ENCODE measurements at regions not wholly inside any gene's neighbourhood (a gene's known extent, or its start where the extent isn't known, plus 50 kb on each side); places are given as distances from the start of the nearest gene placed in this dataset.

DNA sequence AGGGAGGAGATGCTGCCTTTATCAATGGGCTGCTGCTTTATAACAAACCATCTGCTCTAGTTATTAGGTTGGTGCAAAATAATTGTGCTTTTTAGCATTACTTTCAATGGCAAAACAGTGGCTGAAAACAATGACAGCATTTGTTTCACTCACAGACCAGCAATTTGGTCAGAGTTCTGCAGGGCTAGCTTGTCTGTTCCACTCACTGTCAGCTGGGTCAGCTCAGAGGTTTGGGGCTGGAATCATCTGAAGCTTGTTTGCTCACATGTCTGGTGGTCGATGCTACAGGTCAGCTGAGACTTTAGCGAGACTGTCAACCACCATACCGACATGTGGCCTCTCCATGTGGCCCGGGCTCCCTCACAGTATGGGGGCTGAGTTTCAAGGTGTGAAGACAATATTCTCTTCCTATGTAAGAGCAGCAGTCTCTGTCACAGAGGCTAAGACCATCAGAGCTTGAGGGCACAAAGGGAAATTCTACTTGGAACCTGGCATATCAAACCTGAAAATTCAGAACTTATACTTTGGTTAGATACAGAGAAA is 81.3 kb upstream of the LIMCH1 start:
- FAIRE-seq (no peak), DNase-seq (ENCODE audit: insufficient read length, low spot score) (no peak)
- no peak for TF ChIP-seq POLR2A (IDR thresholded peaks at IDR 0.05; ENCODE audit: low read depth, low read length)

DNA sequence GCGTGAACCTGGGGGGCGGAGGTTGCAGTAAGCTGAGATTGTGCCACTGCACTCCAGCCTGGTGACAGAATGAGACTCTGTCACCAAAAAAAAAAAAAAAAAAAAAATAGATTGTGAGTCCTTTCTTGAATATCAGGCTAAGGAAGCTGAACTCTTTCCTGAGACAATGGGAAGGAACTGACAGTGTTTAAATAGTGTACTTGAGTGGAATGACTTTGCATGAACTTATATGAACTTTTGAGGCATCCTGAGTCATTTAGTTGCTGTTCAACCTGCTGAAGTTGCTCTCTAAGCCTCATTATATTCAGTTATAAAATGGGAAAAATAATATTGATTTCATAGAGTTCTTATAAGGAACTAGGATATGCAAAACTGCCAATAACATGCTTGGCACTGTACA is 79.3 kb upstream of the LIMCH1 start:
- DNase-seq (ENCODE audit: insufficient read length, low spot score) (no peak), FAIRE-seq (no peak)
- no peak for TF ChIP-seq POLR2A (IDR thresholded peaks at IDR 0.05; ENCODE audit: low read depth, low read length)

DNA sequence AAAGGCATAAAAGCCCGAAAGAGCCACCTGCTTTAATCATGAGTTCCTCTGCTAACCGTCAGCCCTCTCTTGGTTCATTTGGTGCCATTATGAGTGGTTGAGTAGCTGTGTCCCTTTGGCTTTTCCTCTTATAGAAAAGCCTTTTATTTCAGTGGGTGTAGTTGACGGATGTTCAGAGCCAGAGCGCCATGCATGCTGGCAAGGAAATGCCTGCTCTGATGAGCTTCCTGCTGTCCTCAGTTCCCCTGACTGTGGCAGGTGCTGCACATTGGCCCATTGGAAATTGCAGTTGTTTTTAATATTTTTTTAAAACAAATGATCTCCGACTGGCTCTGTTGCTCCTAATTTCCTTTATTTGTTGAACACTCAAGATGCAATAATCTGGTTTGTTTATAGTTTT is 77.3 kb upstream of the LIMCH1 start:
- FAIRE-seq (no peak), DNase-seq (ENCODE audit: insufficient read length, low spot score) (no peak)
- TF ChIP-seq POLR2A (IDR thresholded peaks at IDR 0.05; ENCODE audit: low read depth, low read length), result no peak

DNA sequence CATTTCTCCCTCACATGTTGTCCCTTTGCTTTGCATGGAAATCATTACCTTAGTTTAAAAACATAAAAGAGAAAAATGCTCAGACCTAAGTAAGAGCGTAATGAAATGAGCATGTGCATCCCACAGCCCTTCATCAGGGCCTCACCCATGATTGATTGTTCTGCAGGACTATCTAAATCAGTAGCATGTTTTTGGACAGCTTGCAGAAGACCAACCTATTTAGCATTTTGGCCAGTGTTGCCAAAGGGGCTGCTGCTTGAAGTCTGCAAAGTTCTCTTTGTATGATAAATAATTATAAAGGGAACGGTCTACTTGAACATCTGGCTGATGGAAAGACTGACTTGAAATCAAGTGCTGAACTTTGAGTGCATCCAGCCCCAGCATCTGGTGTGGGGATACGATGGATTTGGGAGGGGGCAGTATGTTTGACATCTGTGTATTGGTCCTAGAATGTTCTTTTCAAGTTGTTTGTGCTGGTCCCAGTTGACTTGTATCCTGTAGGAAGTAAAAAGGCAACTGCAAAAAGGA is 76.1 kb upstream of the LIMCH1 start:
- no peak for DNase-seq (ENCODE audit: insufficient read length, low spot score)
- FAIRE-seq, result no peak
- TF ChIP-seq POLR2A (IDR thresholded peaks at IDR 0.05; ENCODE audit: low read depth, low read length), result no peak

DNA sequence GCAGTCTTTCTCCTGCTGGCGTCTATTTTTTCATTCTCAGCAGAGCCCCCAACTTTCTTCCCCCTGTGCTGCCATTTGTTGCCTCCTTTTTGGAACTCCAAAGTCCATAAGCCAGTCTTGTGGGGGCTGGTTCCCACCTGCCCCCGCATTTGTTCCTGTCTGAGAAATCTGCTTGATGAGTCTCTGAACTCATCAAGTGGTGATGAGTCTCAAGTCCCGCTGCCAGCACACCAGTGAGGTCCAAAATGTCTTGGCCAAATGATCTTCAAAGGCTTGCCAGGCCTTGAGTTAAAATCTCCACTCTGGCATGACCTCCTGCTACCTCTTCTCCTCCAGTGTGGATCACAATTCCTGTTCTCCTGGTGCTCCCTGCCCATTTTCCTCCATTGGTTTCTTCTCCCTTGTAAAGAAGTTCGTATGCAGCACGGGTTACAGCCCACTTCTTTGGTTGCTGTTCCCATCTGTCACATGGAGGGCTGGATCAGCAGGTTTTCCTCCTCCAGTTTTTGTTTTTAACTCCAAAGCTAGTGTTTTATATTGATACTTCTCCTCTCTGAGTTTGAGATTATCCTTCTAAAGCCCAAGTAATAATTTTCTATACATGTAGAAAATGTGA is 72.7 kb upstream of the LIMCH1 start:
- no peak for DNase-seq (ENCODE audit: insufficient read length, low spot score)
- no peak for TF ChIP-seq POLR2A (IDR thresholded peaks at IDR 0.05; ENCODE audit: low read depth, low read length)
- no peak for FAIRE-seq

DNA sequence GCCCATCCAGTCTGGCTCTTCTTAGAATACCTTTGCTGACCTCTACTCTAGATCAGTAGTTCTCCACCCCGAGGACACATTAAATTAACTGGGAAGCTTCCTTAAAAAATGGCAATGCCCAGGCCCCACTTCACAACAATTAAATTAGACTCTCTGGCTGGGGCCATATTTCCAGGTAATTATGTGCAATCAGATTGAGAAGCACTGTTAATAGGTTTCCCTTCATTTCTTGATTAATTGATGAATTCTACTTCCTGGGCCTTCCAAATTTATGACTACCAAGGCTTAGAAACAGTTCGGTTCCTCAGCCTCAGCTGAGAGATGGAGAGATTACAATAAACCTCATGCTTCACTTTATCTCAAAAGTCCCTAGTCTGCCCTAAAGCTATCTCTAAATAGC is 71.7 kb upstream of the LIMCH1 start:
- FAIRE-seq (no peak), DNase-seq (ENCODE audit: insufficient read length, low spot score) (no peak)
- no peak for TF ChIP-seq POLR2A (IDR thresholded peaks at IDR 0.05; ENCODE audit: low read depth, low read length)

DNA sequence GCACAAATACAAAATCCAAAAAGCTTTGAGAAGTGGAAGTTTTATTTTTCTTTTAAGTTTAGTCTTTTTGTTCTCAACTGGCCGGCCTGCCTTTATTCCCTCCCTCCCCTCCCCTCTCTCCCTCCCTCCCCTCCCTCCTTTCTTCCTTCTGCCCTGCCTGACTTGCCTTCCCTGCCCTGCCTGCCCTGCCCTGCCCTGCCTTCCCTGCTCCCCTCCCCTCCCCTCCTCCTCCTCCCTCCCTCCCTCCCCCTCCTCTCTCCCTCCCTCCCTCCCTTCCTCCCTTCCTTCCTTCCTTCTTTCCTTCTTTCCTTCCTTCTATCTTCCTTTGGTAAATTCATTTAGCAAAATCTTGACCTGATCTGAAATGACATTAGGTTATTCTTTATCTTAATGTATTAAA is 69.8 kb upstream of the LIMCH1 start:
- FAIRE-seq, result no peak
- no peak for DNase-seq (ENCODE audit: insufficient read length, low spot score)
- TF ChIP-seq POLR2A (IDR thresholded peaks at IDR 0.05; ENCODE audit: low read depth, low read length), result no peak

DNA sequence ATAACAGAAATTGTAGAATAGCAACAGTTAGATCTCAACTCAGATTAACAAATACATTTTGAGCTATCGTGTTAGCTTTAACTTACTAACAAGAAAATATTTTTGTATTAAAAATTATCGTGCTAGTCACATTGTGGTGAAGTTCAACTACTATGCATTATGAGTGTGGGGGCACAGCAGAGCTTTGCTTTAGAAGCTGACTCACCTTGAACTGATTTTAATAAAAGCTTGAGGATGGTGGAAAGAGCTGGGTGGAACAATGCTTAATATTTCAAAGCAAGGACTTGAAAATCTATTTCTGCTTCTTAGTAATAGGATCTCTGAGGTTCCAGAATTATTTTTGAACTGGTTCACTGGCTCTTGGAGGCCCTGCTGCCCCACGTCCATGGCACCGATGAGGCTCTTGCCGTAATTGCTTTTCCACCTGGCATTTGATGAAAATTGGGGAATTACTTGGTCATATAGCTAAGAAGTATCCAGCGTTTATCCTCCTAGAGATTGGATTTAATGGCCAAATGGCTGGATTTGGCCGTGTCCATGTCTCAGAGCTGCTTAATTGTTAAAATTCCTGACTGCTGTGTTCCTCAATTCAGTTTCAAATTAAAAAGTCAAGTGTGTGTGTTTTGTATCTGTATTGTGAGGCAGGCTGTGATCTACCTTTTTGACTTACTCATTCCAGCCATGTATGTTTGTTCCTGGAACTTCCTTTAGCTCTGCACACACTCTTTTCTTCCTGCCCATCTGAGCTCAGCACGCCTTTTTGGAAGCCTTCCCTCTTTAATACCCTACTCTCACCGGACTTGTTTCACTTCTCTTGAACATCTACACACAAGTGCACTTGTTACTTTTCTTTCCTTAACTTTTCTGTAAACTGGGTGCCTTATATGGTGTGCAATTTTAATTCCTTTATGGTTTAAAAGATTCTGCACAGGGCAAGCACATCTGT is 66.6 kb upstream of the LIMCH1 start:
- no peak for TF ChIP-seq POLR2A (IDR thresholded peaks at IDR 0.05; ENCODE audit: low read depth, low read length)
- FAIRE-seq, result no peak
- no peak for DNase-seq (ENCODE audit: insufficient read length, low spot score)

DNA sequence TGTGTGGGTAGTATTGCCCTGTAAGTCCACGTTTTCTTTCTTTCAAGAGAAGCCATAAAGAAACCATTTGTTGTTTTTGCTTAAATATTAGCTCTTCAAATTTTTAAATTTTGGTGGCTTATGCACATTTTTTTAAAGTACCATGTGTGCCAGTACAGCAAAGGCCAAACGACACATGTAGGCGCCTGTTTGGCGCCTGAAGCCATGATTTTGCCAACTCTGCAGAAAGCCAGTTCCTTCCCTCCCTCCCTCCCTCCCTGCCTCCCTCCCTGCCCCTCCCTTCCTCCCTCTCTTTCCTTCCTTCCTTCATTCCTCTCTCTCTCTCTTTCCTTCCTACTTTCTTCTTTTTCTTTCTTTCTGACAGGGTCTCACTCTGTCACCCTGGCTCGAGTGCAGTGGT is 65.9 kb upstream of the LIMCH1 start:
- no peak for TF ChIP-seq POLR2A (IDR thresholded peaks at IDR 0.05; ENCODE audit: low read depth, low read length)
- DNase-seq (ENCODE audit: insufficient read length, low spot score), result no peak
- FAIRE-seq, result no peak

DNA sequence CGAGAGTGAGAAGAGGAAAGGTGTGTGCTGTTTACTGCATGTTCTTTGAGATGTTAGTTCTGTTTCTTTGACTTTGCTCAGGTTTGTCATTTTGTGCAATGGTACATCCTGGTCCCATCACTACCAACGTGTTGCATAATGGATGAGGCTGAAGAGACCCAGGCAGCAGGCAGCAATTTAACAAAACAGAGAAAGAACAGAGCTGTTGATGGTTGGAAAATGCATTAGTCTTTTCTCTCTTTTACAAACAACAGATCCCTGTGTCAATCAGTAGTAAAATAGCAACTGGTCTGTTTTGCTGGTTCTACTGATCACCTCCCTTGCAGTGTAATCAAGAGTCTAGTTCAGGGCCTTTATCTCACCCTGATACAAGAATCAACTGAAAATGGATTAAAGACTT is 64.8 kb upstream of the LIMCH1 start:
- FAIRE-seq (no peak), DNase-seq (ENCODE audit: insufficient read length, low spot score) (no peak)

DNA sequence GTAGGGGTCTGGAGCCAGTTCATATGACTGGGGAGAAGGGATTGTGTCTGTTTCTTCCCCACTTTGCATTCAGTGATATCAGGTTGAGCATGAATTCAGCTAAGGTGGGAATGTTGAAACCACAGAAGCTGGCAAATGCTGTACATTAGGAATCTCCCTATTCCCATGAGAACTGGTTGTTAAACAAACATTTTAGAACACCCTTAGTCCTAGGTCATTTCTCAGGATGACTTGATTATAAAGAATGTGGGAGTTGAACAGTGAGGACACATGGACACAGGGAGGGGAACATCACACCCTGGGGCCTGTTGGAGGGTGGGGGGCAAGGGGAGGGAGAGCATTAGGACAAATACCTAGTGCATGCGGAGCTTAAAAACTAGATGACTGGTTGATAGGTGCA is 62.6 kb upstream of the LIMCH1 start:
- DNase-seq (ENCODE audit: insufficient read length, low spot score) (no peak), FAIRE-seq (no peak)
- TF ChIP-seq POLR2A (IDR thresholded peaks at IDR 0.05; ENCODE audit: low read depth, low read length), result no peak

More for the DNA sequence above, 64.8 kb upstream of the LIMCH1 start:
- no peak for TF ChIP-seq POLR2A (IDR thresholded peaks at IDR 0.05; ENCODE audit: low read depth, low read length)

DNA sequence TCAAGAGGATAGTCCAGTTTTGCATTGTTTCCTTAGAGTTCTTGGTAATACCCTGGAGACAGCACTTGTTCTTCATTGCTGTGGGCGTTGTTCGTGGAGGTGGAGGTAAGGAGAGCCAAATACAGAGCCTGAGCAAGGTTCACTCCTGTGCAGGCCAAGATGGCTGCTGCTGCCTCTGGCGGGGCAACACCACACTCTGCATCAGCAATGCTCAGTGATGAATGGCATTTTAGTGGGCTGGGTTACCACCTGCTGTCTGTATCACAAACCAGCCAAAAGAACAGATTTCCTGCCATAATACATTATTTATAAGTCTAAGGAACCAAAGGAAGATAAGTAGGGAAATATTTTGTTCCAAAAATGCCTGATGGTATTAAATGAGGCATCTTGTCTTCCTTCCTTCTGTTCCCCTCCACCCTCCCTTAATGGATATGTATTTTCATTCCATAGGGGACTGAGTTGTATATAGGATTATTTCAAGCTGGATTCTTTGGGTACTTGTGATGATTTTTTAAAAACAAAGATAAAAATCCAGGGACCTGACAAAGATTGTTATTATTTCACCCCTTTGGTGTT is 61.6 kb upstream of the LIMCH1 start:
- TF ChIP-seq POLR2A (IDR thresholded peaks at IDR 0.05; ENCODE audit: low read depth, low read length), result no peak
- DNase-seq (ENCODE audit: insufficient read length, low spot score), result no peak
- FAIRE-seq, result no peak

DNA sequence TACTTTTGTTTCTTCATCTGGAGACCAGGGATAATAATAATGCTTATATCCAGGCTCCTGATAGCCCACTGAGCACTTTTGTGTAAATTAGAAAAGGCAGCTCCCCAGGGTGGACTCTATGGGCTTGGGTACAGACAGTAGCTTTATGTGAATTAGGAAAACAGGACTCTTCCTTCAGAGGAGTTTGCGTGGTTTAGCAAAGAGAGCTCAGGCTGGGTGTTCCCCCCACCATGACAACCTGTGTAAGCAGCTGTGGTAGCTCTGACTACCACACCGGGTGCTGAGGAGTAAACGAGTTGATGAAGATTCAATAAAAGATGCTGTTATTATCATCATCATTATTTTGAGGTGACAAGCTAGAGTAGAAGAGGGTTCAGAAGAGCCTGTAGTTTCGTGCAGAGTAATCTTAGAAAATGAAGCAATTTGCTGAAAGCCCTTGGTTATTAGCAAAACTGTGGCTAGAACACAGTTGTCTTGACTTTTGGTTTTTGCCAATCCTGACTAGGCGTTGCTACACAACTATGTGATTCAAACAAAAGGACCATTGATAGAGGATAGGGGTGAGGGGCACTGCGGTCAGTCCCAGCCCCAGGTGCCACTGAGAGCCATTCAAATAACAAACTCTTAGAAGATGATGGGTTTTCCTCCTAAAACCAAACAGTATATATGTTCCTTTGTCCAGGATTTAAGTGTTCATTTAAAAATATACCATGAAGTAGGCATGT is 60.6 kb upstream of the LIMCH1 start:
- no peak for FAIRE-seq
- no peak for TF ChIP-seq POLR2A (IDR thresholded peaks at IDR 0.05; ENCODE audit: low read depth, low read length)
- no peak for DNase-seq (ENCODE audit: insufficient read length, low spot score)

DNA sequence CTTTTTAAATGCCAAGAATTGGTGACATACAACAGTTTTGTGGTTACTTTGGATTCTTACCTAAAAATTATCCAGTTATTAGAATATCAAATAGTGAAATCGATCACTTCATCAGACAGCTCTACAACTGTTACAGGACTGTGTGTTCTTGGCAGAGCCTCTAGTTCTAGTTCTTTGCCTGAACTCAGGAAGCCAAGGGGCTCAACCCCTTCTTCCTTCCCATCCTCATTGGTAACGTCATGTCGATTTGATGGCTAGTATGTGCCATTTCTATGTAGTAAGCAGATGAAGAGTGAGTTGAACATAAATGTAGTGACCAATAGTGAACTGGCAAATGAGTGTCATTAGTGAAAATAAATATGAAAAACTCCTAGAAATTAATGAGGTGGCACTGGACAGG is 59.4 kb upstream of the LIMCH1 start:
- no peak for TF ChIP-seq POLR2A (IDR thresholded peaks at IDR 0.05; ENCODE audit: low read depth, low read length)
- FAIRE-seq, result no peak
- no peak for DNase-seq (ENCODE audit: insufficient read length, low spot score)

Data from H54 (cell line).